ENCODE measurements at regions not wholly inside any gene's neighbourhood (a gene's known extent, or its start where the extent isn't known, plus 50 kb on each side); places are given as distances from the start of the nearest gene placed in this dataset.

DNA sequence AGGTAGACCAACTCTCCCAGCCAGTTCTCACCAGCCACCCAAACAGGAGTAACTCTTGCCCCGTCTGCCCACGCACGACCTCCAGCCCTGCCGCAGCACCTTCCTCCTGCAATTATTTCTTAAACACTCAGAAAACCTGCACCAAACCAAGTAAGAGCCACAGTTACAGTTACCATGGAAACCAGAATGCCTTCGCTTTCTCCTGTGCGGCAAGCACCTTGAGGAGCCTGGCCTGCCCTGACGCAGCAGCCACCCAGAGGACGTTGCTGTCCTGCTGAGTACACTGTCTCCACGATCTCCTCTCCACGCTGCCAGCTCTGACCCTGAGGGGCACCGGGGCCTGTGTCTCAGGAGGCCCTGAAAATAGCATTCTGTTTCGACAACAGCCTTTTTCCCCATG, 94.3 kb upstream of the SMIM21 start:
- DNase-seq, result no peak

DNA sequence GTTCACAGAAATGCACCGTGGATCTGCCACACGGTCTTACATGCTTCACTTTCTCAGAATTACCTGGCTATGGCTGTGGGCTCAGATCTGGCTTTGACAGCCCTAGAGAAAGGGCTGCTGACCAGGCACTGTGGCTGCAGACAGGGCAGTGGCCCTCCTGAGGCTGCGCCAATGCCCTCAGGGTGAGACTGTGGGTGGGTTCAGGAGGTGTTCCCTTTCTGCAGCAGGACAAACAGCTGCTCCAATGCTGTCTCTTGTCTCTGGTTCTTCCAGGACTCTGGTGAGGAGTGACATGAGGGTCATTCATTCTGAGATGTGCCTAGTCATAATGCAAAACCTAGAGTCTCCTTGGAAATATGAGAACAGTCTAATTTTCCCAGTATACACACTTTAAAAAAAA, 90.5 kb upstream of the SMIM21 start:
- DNase-seq, result no peak

DNA sequence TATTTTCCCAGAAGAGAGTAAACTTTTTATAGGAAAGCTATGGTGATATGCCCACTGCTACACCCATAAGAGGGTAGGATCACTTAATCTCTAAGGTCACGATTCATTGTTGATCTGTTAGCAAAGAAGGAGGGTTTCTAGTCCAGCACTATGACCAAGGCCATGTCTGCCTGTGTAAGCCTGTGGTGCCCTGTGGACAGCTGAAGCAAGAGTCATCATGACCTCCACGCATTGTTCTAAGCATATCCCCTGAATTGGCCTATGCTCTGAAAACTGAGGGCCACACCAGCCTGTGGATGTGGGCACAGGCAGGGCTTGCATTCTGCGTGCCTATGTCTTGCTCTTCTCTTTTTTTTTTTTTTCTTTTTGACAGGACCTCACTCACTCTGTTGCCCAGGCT, 89.8 kb upstream of the SMIM21 start:
- DNase-seq, result no peak

DNA sequence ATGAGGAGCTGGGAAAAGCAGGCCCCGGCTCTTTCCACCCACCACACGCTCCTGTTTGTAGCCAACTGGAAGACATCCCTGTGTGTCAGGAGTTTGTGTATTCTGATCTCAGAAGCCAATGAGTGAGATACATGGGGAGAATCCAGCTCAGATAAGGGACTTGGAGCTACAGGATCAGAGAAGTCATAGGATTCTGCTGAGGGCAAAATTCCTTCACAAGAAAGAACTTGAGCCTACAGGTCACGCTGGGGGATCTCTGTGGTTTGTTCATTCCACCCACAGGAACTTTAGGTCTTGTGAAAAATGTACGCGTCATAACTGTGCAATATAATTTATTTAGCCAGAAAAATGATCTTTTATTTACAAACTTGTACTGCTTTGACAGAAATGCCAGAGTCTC, 80.1 kb upstream of the SMIM21 start:
- no peak for DNase-seq

DNA sequence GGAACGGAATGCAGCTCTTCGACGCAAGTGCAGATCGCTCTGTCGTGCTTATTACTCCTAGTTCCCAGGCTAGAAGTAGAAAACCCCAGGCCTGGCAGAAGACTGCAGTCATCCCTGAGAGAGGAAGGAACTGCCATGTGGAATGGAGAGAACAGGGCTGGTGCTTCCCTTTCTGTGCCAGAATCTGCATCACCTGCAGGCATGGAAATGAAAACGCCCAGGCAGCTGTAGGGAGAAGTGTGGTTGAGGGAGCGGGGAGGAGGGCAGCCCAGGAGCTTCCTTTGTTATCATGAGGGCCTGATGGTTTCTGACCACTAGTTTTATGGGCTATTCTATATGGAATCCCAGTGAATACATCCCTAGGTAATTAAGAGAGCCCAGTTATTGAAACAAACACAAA, 79.4 kb upstream of the SMIM21 start:
- no peak for DNase-seq

DNA sequence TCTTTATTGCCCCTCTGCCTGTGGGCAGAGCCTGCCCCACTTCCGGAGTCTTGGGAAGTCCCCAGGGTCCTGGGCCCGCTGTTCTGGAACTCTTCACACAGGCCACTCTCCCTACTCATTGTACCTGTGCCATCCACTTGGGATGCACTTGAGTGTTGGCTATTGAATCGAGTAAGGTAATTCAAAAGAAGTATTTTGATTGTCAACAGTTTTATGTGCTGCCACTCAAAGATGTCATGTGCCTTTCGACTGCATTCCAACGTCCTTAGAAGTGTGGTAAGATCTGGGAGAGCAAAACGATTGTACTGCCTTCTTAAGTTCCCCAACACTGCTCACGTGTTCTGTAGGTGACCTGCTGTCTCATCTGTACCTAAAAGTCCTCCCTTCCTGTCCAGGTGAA, 77.0 kb upstream of the SMIM21 start:
- DNase-seq, result no peak

DNA sequence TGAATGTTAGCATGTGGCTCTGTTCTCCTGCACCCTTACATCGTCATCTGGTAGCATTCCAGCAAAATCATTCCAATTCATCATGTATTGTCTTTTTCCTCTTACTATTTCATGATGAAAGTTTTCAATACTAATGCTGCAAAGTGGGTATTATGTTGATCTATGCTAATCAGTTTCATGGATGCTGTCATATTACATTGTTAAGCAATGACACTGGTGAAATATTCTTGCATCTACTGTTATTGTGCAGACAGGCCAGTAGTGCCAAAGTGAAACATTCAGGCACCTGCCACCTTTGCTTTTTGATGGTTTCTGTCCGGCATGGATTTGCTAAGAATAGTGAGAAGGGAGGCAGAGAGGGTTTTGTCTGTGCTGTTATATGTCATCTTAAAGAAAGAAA, 76.1 kb upstream of the SMIM21 start:
- DNase-seq, result no peak

DNA sequence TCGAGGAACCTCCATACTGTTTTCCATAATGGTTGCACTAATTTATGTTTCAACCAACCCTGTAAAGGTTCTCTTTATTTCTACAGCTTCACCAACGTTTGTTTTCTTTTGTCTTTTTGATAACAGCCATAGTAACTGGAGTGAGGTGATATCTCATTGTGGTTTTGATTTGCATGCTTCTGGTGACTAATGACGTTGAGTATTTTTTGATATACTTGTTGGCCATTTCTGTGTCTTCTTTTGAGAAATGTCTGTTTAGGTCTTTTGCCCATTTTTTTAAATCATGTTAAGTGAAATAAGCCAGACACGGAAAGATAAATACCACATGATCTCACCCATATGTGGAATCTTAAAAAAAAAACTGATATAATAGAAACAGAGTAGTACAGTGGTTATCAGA, 74.8 kb upstream of the SMIM21 start:
- no peak for DNase-seq

DNA sequence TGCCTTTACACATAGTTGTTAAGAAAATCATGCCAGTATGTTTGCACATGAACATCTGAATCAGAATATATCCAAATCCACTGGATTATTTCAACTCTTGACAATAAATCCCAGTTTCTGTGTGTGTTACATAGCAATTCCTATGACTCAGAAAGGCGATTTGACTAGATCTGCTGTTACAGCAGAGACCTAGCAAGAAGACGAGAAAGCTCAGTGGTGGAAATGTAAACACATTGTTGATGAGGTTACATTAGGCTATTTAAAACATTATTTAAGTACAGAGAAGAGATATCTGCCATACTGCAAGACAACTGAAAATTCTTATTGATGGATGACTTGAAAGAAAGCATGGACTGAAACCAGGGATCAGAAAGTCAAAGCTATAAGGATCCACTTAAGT, 73.0 kb upstream of the SMIM21 start:
- no peak for DNase-seq

DNA sequence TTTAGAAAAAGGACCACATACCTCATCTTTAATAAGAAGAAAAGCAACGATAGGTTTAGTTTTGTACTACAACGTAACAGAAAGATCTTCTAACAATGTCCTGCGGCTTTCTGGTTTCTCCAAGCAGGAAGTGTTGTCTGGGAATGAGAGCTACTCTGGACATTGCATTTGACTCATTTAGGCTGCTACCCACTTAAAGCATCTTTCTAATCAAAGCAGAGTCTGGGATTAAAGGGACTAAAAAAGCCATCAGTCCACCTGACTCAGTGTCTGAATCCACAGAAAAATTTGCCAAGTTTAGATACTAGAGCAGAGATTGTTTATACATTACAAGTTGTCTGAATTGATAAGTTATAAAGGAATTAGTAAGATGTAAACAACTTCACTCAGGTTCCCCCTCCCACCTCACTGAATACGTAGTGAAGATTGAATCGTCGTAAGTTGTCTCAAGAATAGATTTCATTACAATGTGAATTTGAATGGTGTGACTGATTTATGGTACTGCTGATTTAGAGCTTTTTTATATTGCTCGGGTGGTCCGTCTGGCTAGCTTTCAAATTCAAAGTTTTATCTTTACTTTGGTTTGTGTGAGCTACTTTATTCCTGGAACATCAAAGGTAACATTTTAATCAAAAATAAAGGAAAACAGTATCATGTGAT, 70.2 kb upstream of the SMIM21 start:
- no peak for DNase-seq

DNA sequence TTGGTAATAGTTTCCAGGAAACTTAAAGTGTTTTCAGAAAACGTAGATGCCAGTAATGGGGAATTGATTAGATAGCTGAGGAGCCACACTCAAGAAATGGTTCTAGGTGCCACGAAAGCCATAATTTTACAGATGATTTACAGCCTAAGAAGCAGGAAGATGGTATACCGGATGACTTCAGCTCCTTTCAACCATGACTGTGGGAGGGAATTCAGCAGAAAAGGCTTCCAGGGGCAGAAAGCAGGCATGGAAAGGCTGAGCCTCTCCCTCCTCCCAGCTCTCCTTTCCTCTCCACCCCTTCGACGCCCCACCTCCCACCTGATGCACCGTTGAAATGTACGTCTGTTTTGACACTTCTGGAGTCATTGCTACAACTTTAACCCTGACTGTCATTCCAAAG, 68.6 kb upstream of the SMIM21 start:
- no peak for DNase-seq

DNA sequence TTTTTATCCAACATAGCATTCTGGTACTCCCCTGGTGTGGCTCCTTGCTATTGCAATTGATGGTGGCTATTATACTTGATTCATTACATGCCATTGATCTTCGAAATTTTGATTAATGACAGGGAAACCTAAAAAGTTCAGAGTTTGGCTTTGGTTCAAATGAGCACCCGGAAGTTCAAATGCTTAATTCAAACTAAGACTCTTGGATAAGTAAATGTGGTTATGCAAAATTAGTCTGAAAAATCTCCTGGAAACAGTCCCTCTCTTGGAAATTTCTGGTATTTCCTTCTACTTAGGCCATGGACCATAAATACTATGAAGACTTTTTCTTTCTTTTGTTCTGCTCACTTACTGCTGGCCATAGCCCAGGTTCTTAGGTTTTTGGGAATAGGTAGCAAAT, 65.3 kb upstream of the SMIM21 start:
- DNase-seq, result no peak

DNA sequence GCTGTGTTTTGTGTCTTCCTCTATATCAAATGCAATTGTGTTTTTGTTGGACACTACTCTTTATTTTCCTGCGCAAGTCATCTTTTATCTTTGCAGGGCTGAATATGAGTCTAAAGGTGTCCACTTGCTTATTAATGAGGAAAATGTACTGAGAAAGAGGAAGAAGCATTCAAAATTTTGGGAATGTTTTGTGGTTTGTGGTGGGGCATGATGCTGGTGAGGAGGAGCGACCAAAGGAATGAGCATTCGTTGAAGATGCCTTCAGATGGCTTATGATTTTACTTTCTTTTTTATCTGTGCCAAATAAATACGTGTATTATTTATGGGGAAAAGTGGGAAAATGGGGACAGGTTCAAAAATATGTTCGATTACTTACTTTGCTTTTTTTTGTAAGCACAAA, 63.9 kb upstream of the SMIM21 start:
- DNase-seq, result no peak

DNA sequence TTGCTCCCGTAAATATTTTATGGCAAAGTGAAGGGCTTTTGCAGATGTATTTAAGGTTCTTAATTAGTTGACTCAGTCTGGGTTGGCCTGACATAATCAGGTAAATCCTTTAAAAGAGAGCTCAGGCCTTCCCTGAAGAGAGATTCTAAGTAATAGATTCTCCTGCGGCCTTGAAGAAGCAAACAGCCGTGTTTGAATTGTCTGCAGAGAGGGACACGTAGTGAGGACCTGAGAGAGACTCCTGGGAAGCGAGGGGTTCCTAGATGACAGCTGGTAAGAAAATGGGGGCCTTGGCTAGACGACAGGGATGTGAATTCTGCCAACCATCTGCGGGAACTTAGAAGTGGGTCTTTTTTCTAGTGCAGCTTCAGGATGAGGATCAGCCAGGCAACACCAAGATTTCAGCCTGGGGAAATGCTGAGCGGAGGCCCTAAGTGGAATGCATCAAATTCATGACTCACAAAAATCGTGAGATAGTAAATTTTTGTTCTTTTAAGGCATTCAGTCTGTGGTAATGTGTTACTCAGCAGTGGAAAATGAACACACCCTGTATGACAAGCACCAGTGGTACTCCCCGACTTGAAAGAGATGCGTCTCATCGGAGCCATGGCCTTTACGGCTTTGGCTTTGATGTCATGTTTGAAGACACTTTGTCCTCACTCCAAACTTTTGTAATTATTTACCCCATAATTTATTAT, 62.1 kb upstream of the SMIM21 start:
- DNase-seq, result no peak

DNA sequence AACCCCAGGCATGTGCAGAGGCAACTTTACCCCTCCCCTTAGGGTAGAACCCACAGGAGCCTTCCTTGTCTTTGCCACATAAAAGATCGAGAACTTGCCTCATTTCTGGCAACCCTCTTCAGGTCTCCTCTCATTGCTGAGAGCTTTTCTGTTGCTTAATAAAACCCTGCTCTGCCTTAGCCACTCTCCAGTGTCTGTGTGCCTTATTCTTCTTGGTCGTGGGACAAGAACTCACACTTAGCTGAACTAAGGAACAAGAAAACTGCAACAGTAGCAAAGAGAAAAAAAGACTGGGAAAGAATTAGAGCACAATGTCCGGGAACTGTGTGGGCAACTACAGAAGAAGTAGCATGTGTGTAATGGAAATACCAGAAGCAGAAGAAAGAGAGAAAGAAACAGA, 56.2 kb upstream of the SMIM21 start:
- DNase-seq, result no peak

DNA sequence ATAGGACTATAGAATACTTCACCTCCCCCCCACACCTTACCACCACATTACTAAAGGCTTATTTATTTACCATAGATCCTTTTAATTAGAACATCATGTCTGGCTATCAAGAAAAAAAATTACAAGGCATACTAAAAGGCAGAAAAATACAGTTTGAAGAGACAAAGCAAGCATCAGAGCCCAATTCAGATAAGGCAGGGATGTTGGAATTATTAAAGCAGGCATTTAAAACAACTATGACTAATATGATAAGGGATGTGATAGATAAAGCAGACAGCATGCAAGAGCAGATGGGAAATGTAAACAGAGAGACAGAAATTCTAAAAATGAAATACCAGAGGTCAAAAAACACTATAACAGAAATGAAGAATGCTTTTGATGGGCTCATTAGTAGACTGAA, 55.4 kb upstream of the SMIM21 start:
- DNase-seq, result no peak

DNA sequence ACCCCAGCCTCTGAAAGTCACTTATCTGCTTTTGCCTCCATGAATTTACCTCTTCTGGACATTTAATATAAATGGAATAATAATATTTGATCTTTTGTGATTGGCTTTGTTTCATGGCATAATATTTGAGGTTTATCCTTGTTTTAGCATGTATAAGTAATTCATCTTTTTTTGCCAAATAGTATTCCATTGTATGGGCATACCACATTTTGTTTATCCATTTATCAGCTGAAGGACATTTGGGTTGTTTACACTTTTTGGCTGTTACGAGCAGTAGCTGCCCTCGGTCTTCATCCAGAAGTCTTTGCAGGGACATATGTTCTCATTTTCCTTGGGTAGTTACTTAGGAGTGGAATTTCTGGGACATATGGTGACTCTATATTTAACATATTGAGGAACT, 53.0 kb upstream of the SMIM21 start:
- DNase-seq, result no peak

DNA sequence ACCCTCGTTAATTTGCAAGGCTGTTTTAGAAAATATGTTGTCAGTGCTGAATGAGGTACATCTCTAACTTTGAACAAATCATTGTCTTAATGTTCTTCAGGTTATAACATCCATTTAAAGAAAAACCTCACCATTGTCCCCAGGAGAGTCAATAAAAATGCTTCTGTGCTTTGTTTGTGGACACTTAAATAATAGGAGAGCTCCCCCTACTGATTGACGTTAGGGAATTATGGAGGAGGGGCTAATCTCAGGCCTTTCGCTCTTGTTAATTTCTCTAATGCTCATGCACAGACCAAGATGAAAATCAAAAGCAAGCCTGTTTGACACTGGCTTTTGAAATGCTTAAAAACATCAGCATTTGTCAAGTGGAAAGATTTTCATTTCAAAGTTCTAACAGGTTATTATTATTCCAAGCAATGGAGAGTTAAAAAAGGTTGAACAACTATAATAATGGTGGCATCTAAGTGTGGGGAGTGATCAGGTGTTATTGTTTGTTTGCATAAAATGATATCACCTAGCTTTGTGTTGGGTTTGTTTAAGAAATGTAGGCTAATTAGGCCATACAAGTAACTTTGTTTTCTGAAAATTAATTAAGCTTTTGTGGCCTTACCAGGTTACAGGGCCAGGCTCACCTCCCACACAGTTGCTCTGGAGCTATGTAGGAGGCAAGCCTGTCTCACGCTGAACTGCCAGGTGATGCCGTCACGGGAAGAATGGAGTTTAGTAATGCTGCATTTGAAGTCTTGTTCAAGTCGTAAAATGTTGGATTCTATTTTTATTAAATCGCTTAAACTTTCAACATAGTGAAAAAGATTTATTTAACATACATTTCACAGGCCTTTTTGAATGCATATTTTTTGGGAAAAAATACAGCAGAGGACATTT, 51.7 kb upstream of the SMIM21 start:
- DNase-seq, result no peak

DNA sequence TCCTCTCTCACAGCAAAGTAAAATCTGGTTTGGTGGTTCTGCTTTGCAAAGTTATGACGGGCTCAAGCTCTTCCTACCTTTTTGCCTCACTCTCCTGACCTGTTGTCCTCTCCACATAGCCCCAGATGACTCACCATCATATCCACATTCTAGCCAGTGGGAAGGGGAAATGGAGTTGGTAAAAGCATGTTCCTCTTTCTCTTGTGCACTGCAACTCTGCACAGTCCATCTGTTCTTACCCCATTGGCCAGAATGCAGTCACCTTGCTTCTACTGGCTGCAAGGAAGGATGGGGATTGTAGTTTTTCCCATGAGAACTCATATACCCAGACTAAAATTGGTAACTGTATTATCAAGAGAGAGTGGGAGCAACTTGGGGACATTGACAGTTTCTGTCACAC, 50.4 kb upstream of the SMIM21 start:
- DNase-seq, result no peak
